Thyroid gland (tissue), 4 donors: ENCODE measurements at regions not wholly inside any gene's neighbourhood (a gene's known extent, or its start where the extent isn't known, plus 50 kb on each side); places are given as distances from the start of the nearest gene placed in this dataset.

Source experiments
- DNase-seq, 2 donors: peaks; one replicate each; pipeline ENCODE4 v3.0.0-alpha.2; 2019
- H3K27ac ChIP-seq, 3 donors: fragments of 200-600 bp; sonication (generic); 1 replicate in 2 of 3; 2 replicates in 1 of 3; pipeline ENCODE4 v1.5.1; 2016 to 2019; ENCODE audit warnings: mild to moderate bottlenecking in 1 of 3, moderate library complexity in 1 of 3
- H3K27me3 ChIP-seq: fragments of 200-600 bp; sonication (generic); one replicate; pipeline ENCODE4 v1.5.1; 2019
- H3K36me3 ChIP-seq, 2 donors: fragments of 200-600 bp; sonication (generic); one replicate each; pipeline ENCODE4 v1.5.1; 2016 to 2019
- H3K4me1 ChIP-seq, 2 donors: fragments of 200-600 bp; sonication (generic); one replicate each; pipeline ENCODE4 v1.5.1; 2017 to 2019
- H3K4me3 ChIP-seq, 3 donors: fragments of 200-600 bp; sonication (generic); replicated peaks in 1 of 3; 1 replicate in 2 of 3; 2 replicates in 1 of 3; pipeline ENCODE4 v1.5.1; 2016; ENCODE audit warnings: mild to moderate bottlenecking in 1 of 3
- H3K9me3 ChIP-seq: fragments of 200-600 bp; sonication (generic); one replicate; pipeline ENCODE4 v1.5.1; 2017
- CTCF ChIP-seq, 6 experiments: fragments of 200-600 bp in 3 of 6; fragments of 450-650 bp in 3 of 6; sonication (generic) in 3 of 6; IDR thresholded peaks; one replicate each; pipeline ENCODE4 v1.5.1; 2016 to 2019; ENCODE audit warnings: antibody characterized with exemption in 6 of 6, mild to moderate bottlenecking in 2 of 6, inconsistent platforms in 1 of 6, moderate library complexity in 1 of 6
- POLR2A ChIP-seq, 2 donors: fragments of 450-650 bp; IDR thresholded peaks; one replicate each; pipeline ENCODE4 v1.6.1; 2017; ENCODE audit warnings: antibody characterized with exemption in 2 of 2, mild to moderate bottlenecking in 2 of 2, moderate library complexity in 1 of 2
- WGBS, 2 donors: methylation state at CpG; one replicate each; pipeline ENCODE4 v1.1.5; 2017; 5-methylcytosine and 5-hydroxymethylcytosine counted together
- intact Hi-C: fragments of 100-400 bp; cut with DNase I; formaldehyde crosslinking; loops from one replicate; pipeline ENCODE4 v1.15.1; 2023

GRCh38 chr3:78462021-78462420, 1305.8 kb downstream of the ROBO1 start:
- H3K4me1 ChIP-seq = no peaks in the 10 kb centered on the region
- TF ChIP-seq CTCF (IDR thresholded peaks at IDR 0.05) = no peak
- TF ChIP-seq POLR2A (IDR thresholded peaks at IDR 0.05) = no peak
- H3K4me3 ChIP-seq = no peak overlapping the region
- intact Hi-C loops = no loop called here
- no peak for DNase-seq
- H3K9me3 ChIP-seq = no peaks in the 10 kb centered on the region
- H3K27ac ChIP-seq = no peak overlapping the region
- H3K36me3 ChIP-seq = no peaks in the 10 kb centered on the region
- H3K27me3 ChIP-seq = no peaks in the 10 kb centered on the region
- 0 to 87% methylated on average over 2 of the region's 2 CpGs for WGBS, 2 donors

GRCh38 chr3:78476076-78476475, 1291.7 kb downstream of the ROBO1 start:
- no peak for DNase-seq
- H3K4me3 ChIP-seq = no peak overlapping the region
- H3K4me1 ChIP-seq = no peaks in the 10 kb centered on the region
- TF ChIP-seq CTCF (IDR thresholded peaks at IDR 0.05) (no peak), POLR2A (IDR thresholded peaks at IDR 0.05) (no peak)
- no peak overlapping the region for H3K27ac ChIP-seq
- intact Hi-C loops = no loop called here
- no peaks in the 10 kb centered on the region for H3K27me3 ChIP-seq
- H3K36me3 ChIP-seq = no peaks in the 10 kb centered on the region
- H3K9me3 ChIP-seq = no peaks in the 10 kb centered on the region
- WGBS, 2 donors = 87 to 90% methylated on average over 3 of the region's 3 CpGs

- WGBS, 2 donors = 83 to 92% methylated on average over 2 to 10 of the region's 11 CpGs
- no peak overlapping the region for H3K27ac ChIP-seq
- H3K4me3 ChIP-seq = no peak overlapping the region
- H3K27me3 ChIP-seq = no peaks in the 10 kb centered on the region
- H3K36me3 ChIP-seq = no peaks in the 10 kb centered on the region
- H3K4me1 ChIP-seq = no peaks in the 10 kb centered on the region
- H3K9me3 ChIP-seq = no peaks in the 10 kb centered on the region
- DNase-seq = peak; percentile 25 to 34
- TF ChIP-seq CTCF (IDR thresholded peaks at IDR 0.05) (no peak), POLR2A (IDR thresholded peaks at IDR 0.05) (no peak)
- intact Hi-C loops = no loop called here
Observed at GRCh38 chr3:78481050-78481449, 1286.7 kb downstream of the ROBO1 start.

GRCh38 chr3:78483090-78483489, 1284.7 kb downstream of the ROBO1 start:
- Histone ChIP-seq H3K27ac (no peak overlapping the region), H3K36me3 (no peaks in the 10 kb centered on the region), H3K4me3 (no peak overlapping the region), H3K27me3 (no peaks in the 10 kb centered on the region), H3K4me1 (no peaks in the 10 kb centered on the region), H3K9me3 (no peaks in the 10 kb centered on the region)
- DNase-seq = no peak
- intact Hi-C loops = no loop called here
- WGBS, 2 donors = 45 to 53% methylated on average over 3 of the region's 3 CpGs
- no peak for TF ChIP-seq POLR2A (IDR thresholded peaks at IDR 0.05)
- TF ChIP-seq CTCF (IDR thresholded peaks at IDR 0.05) = no peak

GRCh38 chr3:78494851-78495250, 1272.9 kb downstream of the ROBO1 start:
- intact Hi-C loops = no loop called here
- H3K27me3 ChIP-seq = no peaks in the 10 kb centered on the region
- DNase-seq = no peak
- WGBS, 2 donors = 80 to 85% methylated on average over 3 of the region's 3 CpGs
- H3K9me3 ChIP-seq = no peaks in the 10 kb centered on the region
- H3K4me1 ChIP-seq = peaks cover 4 to 11% of the 10 kb centered on the region in 2 donors
- H3K36me3 ChIP-seq = no peaks in the 10 kb centered on the region
- H3K27ac ChIP-seq = no peak overlapping the region
- H3K4me3 ChIP-seq = no peak overlapping the region
- no peak for TF ChIP-seq CTCF (IDR thresholded peaks at IDR 0.05)
- TF ChIP-seq POLR2A (IDR thresholded peaks at IDR 0.05) = no peak
